Activated T-helper 2 cell treated with anti-CD3 and anti-CD28 coated beads, Interferon-gamma antibody, Interleukin-2, Interleukin-4, amounts not matched to agents 10 μg/mL and 5 μg/mL and 100 μg/mL, durations not matched to agents 14 hours and 24 hours and 36 hours (primary cell): ENCODE measurements at regions not wholly inside any gene's neighbourhood (a gene's known extent, or its start where the extent isn't known, plus 50 kb on each side); places are given as distances from the start of the nearest gene placed in this dataset.
"Not testable (repeated sequence)": the region's sequence is repeated elsewhere in the genome, so short reads cannot be mapped to it uniquely, and the experiment has no call there.

Source experiments
- DNase-seq: peaks from one replicate; pipeline ENCODE4 v3.0.0; 2021; ENCODE audit warnings: low spot score
- H3K27ac Mint-ChIP-seq: one replicate; pipeline ENCODE4 v1.8.0; 2021; ENCODE audit warnings: mixed read lengths
- H3K27me3 Mint-ChIP-seq: one replicate; pipeline ENCODE4 v1.8.0; 2021; ENCODE audit warnings: low read depth, mixed read lengths
- H3K36me3 Mint-ChIP-seq: one replicate; pipeline ENCODE4 v1.8.0; 2021; ENCODE audit warnings: low read depth, mixed read lengths
- H3K4me1 Mint-ChIP-seq: one replicate; pipeline ENCODE4 v1.8.0; 2021; ENCODE audit warnings: low read depth, mixed read lengths
- H3K4me3 Mint-ChIP-seq: one replicate; pipeline ENCODE4 v1.8.0; 2021; ENCODE audit warnings: low read depth, mild to moderate bottlenecking, moderate library complexity, mixed read lengths
- H3K9me3 Mint-ChIP-seq: one replicate; pipeline ENCODE4 v1.8.0; 2021; ENCODE audit warnings: mixed read lengths
- intact Hi-C: fragments of 100-400 bp; cut with micrococcal nuclease; formaldehyde crosslinking; loops from one replicate; pipeline ENCODE4 v1.15.1; 2023

DNA sequence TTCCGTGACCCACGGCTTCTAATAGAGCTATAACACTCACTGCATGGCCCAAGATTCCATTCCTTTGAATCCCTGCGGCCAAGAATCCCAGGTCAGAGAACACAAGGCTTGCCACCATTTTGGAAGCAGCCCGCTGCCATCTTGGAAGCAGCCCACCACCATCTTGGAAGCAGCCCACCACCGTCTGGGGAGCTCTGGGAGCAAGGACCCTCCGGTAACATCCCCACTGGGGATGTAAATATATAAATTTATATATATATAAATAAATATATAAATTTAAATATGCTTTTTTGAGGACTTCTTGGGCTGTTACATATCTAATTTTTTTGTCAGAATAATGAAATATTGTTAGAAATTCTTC lies 122.4 kb downstream of the FAM170A start:
- no peak overlapping the region for H3K4me3 Mint-ChIP-seq

DNA sequence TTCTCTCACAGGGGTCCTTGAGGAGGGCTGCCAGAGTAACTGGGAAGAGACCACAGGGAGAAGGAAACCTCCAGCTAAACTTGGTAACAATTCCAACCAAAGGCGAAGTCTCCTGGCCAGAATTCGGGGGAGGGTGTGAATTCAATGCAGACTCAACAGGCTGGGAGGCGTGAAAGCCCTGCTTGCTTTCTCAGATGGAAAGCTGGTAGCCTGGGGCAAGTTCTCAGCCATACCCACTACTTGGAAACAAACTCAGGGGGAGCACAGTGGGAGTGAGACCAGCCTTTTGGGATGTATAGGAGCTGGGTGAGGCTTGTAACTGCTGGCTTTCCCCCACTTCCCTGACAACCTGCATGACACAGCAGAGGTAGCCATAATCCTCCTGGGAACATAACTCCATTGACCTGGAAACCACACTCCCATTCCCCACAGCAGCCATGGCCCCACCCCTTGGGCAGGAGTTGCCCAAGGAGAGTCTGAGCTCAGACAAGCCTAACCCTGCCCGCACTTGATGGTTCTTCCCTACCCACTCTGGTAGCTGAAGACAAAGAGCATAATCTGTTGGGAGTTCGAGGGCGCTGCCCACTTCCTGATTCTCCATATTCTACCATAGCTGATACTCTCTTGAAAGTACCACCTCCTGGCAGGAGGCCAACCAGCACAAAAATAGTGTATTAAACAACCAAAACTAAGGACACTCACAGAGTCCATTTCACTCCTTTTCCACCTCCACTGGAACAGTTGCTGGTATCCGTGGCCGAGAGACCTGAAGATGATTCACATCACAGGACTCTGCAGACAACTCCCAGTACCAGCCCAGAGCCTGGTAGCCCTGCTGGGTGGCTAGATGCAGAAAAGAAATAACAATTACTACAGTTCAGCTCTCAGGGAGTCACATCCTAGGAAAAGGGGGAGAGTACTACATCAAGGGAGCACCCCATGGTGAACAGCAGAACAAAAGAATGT lies 123.8 kb downstream of the FAM170A start:
- no peak overlapping the region for H3K27ac Mint-ChIP-seq
- H3K36me3 Mint-ChIP-seq = no peaks in the 10 kb centered on the region
- no peaks in the 10 kb centered on the region for H3K4me1 Mint-ChIP-seq
- no peak overlapping the region for H3K4me3 Mint-ChIP-seq
- no peak for DNase-seq
- intact Hi-C loops = no loop called here
- no peaks in the 10 kb centered on the region for H3K27me3 Mint-ChIP-seq
- no peaks in the 10 kb centered on the region for H3K9me3 Mint-ChIP-seq

More for the DNA sequence above, 122.4 kb downstream of the FAM170A start:
- no peak for DNase-seq
- no peaks in the 10 kb centered on the region for H3K9me3 Mint-ChIP-seq
- H3K4me1 Mint-ChIP-seq = no peaks in the 10 kb centered on the region
- no peaks in the 10 kb centered on the region for H3K36me3 Mint-ChIP-seq
- H3K27ac Mint-ChIP-seq = no peak overlapping the region
- H3K27me3 Mint-ChIP-seq = no peaks in the 10 kb centered on the region
- intact Hi-C loops = no loop called here

DNA sequence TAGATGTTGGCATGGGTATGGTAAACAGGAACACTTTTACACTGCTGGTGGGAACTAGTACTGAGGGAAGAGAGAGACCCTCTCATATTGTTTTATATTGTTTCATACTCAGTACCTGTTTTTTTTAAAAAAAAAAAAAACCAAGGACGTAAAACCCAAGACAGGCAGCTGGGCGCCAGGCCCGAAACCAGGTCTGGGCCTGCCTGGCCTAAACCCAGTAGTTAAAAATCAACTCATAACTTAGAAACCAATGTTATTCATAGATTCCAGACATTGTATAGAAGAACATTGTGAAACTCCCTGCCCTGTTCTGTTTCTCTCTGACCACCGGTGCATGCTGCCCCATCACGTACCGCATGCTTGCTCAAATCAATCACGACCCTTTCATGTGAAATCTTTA lies 125.5 kb downstream of the FAM170A start:
- DNase-seq, intact Hi-C loops, H3K9me3 Mint-ChIP-seq, H3K36me3 Mint-ChIP-seq, H3K4me3 Mint-ChIP-seq, H3K27me3 Mint-ChIP-seq, H3K27ac Mint-ChIP-seq, H3K4me1 Mint-ChIP-seq: not testable (repeated sequence)

DNA sequence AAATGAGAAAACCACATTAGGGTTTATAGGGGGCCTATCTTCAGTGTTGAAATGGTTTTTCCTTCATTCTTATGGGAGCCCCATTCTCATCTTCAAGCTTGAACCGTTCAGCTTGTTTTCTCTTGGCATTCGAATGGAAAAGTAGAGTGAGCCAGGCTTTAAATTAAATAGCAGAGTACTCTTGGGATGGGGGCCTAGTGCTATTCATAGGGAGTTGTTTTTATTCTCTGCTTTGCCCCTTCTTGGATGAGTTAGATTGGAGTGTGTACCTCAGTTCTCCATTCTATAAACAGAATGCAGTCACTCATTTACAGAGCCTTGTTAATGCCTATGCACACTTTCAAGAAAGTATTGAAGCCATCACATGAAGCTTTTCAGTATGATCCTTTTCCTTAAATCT lies 127.9 kb downstream of the FAM170A start:
- H3K4me3 Mint-ChIP-seq = no peak overlapping the region
- H3K9me3 Mint-ChIP-seq = no peaks in the 10 kb centered on the region
- no peaks in the 10 kb centered on the region for H3K4me1 Mint-ChIP-seq
- intact Hi-C loops = no loop called here
- H3K27ac Mint-ChIP-seq = no peak overlapping the region
- no peaks in the 10 kb centered on the region for H3K36me3 Mint-ChIP-seq
- DNase-seq = no peak
- H3K27me3 Mint-ChIP-seq = no peaks in the 10 kb centered on the region

DNA sequence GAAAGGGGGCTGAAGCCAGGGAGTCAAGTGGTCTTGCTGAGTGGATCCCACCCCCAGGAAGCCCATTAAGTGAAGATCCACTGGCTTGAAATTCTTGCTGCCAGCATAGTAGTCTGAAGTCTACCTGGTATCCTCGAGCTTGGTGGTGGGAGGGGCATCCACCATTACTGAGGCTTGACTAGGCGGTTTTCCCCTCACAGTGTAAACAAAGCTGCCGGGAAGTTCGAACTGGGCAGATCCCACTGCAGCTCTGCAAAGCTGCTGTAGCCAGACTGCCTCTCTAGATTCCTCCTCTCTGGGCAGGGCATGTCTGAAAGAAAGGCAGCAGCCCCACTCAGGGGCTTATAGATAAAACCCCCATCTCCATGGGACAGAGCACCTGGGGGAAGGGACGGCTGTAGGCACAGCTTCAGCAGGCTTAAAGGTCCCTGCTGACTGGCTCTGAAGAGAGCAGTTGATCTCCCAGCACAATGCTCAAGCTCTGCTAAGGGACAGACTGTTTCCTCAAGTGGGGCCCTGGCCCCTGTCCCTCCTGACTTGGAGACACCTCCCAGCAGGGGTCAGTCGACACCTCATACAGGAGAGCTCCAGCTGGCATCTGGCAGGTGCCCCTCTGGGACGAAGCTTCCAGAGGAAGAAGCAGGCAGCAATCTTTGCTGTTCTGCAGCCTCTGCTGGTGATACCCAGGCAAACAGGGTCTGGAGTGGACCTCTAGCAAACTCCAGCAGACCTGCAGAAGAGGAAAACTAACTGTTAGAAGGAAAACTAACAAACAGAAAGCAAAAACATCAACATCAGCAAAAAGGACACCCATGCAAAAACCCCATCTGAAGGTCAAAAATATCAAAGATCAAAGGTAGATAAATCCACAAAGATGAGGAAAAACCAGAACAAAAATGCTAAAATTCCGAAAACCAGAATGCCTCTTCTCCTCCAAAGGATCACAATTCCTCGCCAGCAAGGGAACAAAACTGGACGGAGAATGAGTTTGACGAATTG lies 140.6 kb downstream of the FAM170A start:
- DNase-seq, H3K27me3 Mint-ChIP-seq, H3K4me3 Mint-ChIP-seq, H3K27ac Mint-ChIP-seq, H3K36me3 Mint-ChIP-seq, H3K4me1 Mint-ChIP-seq, H3K9me3 Mint-ChIP-seq, intact Hi-C loops: not testable (repeated sequence)

DNA sequence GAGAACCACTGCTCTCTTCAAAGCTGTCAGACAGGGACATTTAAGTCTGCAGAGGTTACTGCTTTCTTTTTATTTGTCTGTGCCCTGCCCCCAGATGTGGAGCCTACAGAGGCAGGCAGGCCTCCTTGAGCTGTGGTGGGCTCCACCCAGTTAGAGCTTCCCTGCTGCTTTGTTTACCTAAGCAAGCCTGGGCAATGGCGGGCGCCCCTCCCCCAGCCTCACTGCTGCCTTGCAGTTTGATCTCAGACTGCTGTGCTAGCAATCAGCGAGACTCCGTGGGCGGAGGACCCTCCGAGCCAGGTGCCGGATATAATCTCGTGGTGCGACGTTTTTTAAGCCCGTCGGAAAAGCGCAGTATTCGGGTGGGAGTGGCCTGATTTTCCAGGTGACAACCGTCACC lies 150.8 kb downstream of the FAM170A start:
- H3K4me3 Mint-ChIP-seq, H3K27me3 Mint-ChIP-seq, H3K4me1 Mint-ChIP-seq, H3K9me3 Mint-ChIP-seq, H3K36me3 Mint-ChIP-seq, H3K27ac Mint-ChIP-seq, intact Hi-C loops, DNase-seq: not testable (repeated sequence)

DNA sequence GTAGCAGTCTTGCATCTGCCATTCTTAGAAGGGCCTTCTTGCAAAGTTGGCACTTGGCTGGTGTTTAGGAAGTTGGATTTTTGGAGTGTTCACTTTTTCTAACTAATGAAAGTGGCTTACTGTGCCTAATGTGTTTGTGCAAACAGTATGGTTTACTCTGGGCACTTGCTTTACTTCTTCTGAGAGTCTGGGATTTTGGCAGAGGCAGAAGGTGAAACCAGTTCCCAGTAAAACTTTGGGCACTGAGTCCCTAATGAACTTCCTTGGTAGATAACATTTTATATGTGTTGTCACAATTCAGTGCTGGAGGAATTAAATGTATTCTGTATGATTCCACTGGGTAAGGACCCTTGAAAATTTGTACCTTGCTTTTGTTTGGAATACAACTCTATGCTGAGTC lies 155.7 kb downstream of the FAM170A start:
- H3K9me3 Mint-ChIP-seq = no peaks in the 10 kb centered on the region
- no peak overlapping the region for H3K27ac Mint-ChIP-seq
- H3K27me3 Mint-ChIP-seq = no peaks in the 10 kb centered on the region
- DNase-seq = no peak
- no peak overlapping the region for H3K4me3 Mint-ChIP-seq
- H3K4me1 Mint-ChIP-seq = no peaks in the 10 kb centered on the region
- no peaks in the 10 kb centered on the region for H3K36me3 Mint-ChIP-seq
- intact Hi-C loops = no loop called here

DNA sequence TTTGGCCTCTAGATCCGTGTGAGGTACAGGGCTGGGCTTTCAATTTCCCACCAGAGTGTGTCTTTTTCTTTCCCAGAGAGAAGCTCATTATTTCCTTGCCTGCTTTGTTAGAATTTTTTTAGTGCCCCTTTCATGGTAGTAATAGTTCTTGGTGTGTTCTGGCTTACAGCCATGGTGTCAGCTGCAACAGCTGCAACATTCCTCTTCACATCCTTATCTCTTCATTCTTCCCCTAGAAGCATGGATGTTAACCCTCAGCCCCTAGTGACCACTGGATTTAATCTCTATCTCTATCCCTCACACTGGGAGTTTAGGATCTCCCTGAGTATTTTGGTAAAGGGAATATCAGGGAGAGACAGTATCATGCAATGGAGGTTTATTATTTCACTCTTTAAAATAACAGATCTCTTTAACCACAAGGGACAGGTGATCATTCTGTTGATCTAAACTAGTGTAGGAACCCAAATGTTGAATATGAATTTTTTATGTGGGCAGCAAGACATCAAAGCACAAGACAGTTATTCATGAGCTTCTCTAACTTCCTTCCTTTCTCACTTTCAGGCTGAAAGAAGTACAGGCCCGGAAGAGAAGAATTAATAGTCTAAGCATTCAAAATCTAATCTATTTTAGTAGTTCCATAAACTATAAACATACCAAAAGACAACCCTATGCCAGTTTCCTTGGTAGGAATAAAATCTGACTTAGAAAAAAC lies 160.2 kb downstream of the FAM170A start:
- no peak for DNase-seq

DNA sequence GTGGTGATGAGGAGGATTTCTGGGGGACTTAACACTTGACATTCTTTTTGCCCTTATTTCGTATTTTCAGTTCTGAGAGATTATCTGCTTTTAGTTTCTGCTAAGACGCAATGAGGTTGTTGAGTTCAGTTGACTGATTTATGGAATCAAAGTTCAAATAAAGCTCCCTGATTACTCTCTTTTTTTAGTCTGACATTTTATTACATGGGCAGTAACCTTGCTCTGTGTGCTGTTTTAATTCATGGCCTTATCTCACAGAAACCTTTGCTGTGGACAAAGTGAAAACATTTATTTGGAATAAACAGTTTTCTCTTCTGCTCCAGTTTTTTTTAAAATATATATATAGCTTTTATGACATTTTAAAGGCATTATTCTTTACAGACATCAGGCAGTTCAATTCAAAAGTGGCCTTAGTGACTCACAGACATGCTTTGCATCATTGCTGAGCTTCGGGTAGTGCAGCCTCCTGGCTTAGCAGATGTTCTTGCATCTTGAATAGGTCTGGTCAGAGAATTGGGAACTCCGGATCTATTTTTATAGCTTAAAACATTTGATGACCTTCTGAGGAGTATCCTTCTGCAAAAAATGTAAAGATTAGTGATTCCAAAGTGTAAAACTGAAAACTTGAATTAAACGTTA lies 162.9 kb downstream of the FAM170A start:
- no peaks in the 10 kb centered on the region for H3K9me3 Mint-ChIP-seq
- no peaks in the 10 kb centered on the region for H3K36me3 Mint-ChIP-seq
- H3K4me3 Mint-ChIP-seq = no peak overlapping the region
- H3K27me3 Mint-ChIP-seq = no peaks in the 10 kb centered on the region
- no peak for DNase-seq
- no peaks in the 10 kb centered on the region for H3K4me1 Mint-ChIP-seq
- H3K27ac Mint-ChIP-seq = no peak overlapping the region
- intact Hi-C loops = no loop called here

More for the DNA sequence above, 160.2 kb downstream of the FAM170A start:
- Mint-ChIP-seq H3K4me1 (no peaks in the 10 kb centered on the region), H3K9me3 (no peaks in the 10 kb centered on the region), H3K4me3 (no peak overlapping the region), H3K27me3 (no peaks in the 10 kb centered on the region), H3K27ac (no peak overlapping the region), H3K36me3 (no peaks in the 10 kb centered on the region)
- intact Hi-C loops = no loop called here

DNA sequence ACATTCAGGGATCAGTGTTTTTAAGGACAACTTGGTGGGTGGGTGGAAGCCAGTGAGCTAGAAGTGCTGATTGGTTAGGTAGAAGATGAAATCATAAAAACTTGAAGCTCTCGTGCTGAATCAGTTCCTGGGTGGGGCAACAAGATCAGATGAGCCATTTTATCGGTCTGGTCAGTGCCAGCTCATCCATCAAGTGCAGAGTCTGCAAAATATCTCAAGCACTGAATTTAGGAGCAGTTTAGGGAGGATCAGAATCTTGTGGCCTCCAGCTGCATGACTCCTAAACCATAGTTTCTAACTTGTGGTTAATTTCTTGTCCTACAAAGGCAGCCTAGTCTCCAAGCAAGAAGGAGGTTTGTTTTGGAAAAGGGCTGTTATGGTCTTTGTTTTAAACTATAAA lies 166.4 kb downstream of the FAM170A start:
- intact Hi-C loops = no loop called here
- Mint-ChIP-seq H3K27me3 (no peaks in the 10 kb centered on the region), H3K4me1 (no peaks in the 10 kb centered on the region), H3K36me3 (no peaks in the 10 kb centered on the region), H3K9me3 (no peaks in the 10 kb centered on the region), H3K4me3 (no peak overlapping the region), H3K27ac (no peak overlapping the region)
- no peak for DNase-seq

DNA sequence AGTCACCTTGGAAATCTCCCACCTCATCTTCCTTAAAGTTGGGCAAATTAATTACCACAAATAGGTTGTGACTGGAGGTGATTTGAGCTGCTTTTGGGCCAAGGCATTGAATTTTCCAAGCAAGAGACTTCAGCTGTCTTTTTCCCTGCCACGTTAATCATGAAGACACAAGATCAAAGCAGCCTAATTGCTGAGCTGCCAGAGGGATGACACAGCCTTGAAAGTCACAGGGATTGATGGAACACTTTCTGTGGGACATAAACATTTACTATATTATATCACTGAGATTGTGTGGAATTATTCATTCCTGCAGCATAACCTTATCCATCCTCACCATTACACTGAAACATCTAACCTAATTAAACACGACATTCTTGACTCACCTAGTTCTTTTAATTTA lies 172.2 kb downstream of the FAM170A start:
- Mint-ChIP-seq H3K27me3 (no peaks in the 10 kb centered on the region), H3K4me3 (no peak overlapping the region), H3K36me3 (no peaks in the 10 kb centered on the region), H3K27ac (no peak overlapping the region), H3K9me3 (peaks cover 4% of the 10 kb centered on the region), H3K4me1 (no peaks in the 10 kb centered on the region)
- intact Hi-C loops = no loop called here
- no peak for DNase-seq

DNA sequence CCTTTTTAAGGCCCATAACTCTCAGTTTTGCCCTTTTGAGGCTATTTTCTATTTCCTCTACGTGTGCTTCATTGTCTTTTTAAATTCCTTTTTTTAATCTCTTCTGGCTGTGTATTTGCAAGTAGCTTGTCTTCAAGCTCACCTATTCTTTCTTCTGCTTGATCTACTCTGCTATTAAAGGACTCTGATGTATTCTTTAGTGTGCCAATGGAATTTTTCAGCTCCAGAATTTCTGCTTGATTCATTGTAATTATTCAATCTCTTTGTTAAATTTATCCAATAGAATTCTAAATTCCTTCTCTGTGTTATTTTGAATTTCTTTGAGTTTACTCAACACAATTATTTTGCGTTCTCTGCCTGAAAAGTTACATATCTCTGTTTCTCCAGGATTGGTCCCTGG lies 178.7 kb downstream of the FAM170A start:
- H3K36me3 Mint-ChIP-seq = no peaks in the 10 kb centered on the region
- no peak for DNase-seq
- peaks cover 15% of the 10 kb centered on the region for H3K9me3 Mint-ChIP-seq
- intact Hi-C loops = no loop called here
- H3K27me3 Mint-ChIP-seq = no peaks in the 10 kb centered on the region
- no peak overlapping the region for H3K27ac Mint-ChIP-seq
- H3K4me3 Mint-ChIP-seq = no peak overlapping the region
- H3K4me1 Mint-ChIP-seq = no peaks in the 10 kb centered on the region
